ENCODE measurements at regions not wholly inside any gene's neighbourhood (a gene's known extent, or its start where the extent isn't known, plus 50 kb on each side); places are given as distances from the start of the nearest gene placed in this dataset.

DNA sequence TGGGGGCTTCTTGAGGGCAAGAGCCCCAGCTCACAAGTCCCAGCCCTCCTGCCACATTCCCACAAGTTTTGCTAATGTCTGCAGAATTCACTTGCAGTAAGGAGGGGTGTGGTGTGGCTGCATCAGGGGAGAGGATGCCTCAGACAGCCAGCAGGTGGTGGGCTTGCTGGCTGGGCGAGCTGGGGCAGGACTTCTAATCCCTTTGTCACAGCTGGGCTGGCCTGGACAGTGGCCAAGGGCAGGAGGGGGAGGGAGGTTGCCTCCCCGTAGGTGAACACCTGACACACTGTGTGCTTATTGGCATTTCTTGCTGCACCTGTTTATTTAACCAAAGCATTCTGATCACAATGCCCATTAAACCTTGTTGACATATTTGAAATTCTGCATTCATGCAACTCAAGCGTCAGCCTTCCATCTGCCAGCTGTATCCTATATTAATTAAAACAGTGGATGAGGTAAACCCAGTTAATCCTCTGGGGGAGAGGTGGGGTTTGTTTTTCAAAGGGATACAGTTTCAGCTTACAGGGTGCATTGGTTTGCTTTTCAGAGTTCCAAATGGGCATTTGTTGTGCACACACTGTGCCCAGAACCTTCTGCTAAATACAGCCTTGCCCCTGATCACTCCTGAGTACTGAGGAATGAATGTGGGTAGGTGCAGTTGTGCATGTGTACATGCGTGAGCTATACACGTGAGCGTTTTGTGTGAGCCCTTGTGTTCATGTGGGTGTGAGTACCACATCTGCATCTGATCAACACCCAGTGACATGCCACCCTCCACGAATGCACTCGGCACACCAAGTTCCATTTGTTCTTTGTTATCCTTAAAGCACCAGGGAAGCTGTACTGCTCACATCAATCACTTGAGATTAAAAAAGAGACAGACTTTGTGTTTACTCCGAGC lies 268.7 kb downstream of the XXYLT1 start:
- Histone ChIP-seq H4K20me1 (replicated peaks; ENCODE audit: insufficient read depth) (no peaks in the 10 kb centered on the region), H3K4me2 (no peak overlapping the region), H3K79me2 (replicated peaks; ENCODE audit: insufficient read depth) (no peaks in the 10 kb centered on the region), H3K4me1 (ENCODE audit: insufficient read depth) (peaks cover 8% of the 10 kb centered on the region), H3K9me2 (ENCODE audit: insufficient read depth) (no peaks in the 10 kb centered on the region), H3K27ac (ENCODE audit: low read depth) (no peak overlapping the region), H3F3A (replicated peaks; ENCODE audit: low read depth) (no peaks in the 10 kb centered on the region), H2AFZ (0 out of 2 replicates have a peak overlapping the region, but pooled peaks have one; percentile 63), H3K36me3 (ENCODE audit: insufficient read depth) (no peaks in the 10 kb centered on the region), H3K27me3 (ENCODE audit: insufficient read depth) (no peaks in the 10 kb centered on the region), H3K4me3 (no peak overlapping the region)
- H3K9me3 Mint-ChIP-seq: no peaks in the 10 kb centered on the region
- DNase-seq (ENCODE audit: low spot score) (peak; percentile 79), ATAC-seq (peak; percentile 94)
- TF ChIP-seq, protein P1, sequence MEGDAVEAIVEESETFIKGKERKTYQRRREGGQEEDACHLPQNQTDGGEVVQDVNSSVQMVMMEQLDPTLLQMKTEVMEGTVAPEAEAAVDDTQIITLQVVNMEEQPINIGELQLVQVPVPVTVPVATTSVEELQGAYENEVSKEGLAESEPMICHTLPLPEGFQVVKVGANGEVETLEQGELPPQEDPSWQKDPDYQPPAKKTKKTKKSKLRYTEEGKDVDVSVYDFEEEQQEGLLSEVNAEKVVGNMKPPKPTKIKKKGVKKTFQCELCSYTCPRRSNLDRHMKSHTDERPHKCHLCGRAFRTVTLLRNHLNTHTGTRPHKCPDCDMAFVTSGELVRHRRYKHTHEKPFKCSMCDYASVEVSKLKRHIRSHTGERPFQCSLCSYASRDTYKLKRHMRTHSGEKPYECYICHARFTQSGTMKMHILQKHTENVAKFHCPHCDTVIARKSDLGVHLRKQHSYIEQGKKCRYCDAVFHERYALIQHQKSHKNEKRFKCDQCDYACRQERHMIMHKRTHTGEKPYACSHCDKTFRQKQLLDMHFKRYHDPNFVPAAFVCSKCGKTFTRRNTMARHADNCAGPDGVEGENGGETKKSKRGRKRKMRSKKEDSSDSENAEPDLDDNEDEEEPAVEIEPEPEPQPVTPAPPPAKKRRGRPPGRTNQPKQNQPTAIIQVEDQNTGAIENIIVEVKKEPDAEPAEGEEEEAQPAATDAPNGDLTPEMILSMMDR (conservative IDR thresholded peaks at IDR 0.05; ENCODE audit: low read depth in 2 of 2): peak; percentile 59 to 86
- no peak for TF ChIP-seq CREB1 (CRISPR knock-in tag; IDR thresholded peaks at IDR 0.05; ENCODE audit: low read depth)
- no peaks in the 10 kb centered on the region for H3K36me3 Mint-ChIP-seq (ENCODE audit: low read depth)
- peaks cover 1% of the 10 kb centered on the region for H3K27me3 Mint-ChIP-seq (ENCODE audit: insufficient read depth, low read depth, poor library complexity)
- peaks cover 21% of the 10 kb centered on the region for H3K4me1 Mint-ChIP-seq
- H3K27ac Mint-ChIP-seq: no peak overlapping the region
- H3K4me3 Mint-ChIP-seq: no peak overlapping the region

DNA sequence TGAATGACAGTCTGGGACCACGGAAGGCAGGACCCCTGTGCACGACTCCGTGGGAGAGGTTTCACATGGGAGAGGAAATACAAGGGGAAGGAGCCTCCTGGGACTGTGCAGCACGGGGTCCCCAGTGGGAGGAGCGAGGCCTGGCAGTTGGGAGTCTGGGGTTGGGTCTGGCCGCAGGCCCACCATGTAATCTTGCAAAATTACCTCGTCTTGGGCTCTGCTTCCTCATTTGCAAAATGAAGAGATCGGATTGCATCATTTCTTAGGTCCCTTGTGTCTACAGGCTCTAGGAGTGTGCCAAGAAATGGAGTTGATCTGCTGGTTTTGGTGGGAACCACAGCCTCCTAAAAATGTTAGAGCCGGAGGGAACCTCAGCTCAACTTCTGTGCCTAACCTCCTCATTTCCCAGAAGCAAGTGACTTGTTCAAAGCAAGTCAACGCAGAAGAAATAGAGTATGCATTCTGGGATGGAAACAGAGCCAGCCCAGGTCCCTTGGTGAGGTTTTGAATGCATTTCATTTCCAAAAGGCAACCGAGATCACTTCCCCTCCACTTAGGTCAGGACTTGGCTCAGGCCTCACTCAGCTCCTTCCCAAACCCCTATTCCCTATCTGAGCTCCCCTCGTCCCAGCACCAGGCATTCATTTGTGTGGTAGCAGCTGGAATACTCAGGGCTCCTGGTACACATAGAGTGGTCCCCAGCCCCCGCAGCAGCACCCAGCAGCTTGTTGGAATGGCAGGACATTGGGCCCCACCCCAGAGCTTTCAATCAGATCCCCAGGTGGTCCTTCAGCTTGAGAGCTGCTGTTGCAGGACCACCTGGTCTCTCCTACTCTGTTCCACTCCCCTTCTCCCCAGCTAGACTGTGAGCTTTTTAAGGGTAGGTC lies 267.7 kb downstream of the XXYLT1 start:
- Histone ChIP-seq H3K4me2 (no peak overlapping the region), H2AFZ (peak overlapping the region; percentile 63; the same call in 1 of the 2 replicates), H3K4me3 (no peak overlapping the region), H3F3A (replicated peaks; ENCODE audit: low read depth) (no peaks in the 10 kb centered on the region), H3K27ac (ENCODE audit: low read depth) (no peak overlapping the region), H3K36me3 (ENCODE audit: insufficient read depth) (no peaks in the 10 kb centered on the region), H3K27me3 (ENCODE audit: insufficient read depth) (no peaks in the 10 kb centered on the region), H3K79me2 (replicated peaks; ENCODE audit: insufficient read depth) (no peaks in the 10 kb centered on the region), H3K9me2 (ENCODE audit: insufficient read depth) (no peaks in the 10 kb centered on the region), H3K4me1 (ENCODE audit: insufficient read depth) (peaks cover 8% of the 10 kb centered on the region), H4K20me1 (replicated peaks; ENCODE audit: insufficient read depth) (no peaks in the 10 kb centered on the region)
- peaks cover 21% of the 10 kb centered on the region for H3K4me1 Mint-ChIP-seq
- no peak overlapping the region; the same call in 1 of the 2 replicates for H3K27ac Mint-ChIP-seq
- DNase-seq (ENCODE audit: low spot score) (no peak), ATAC-seq (no peak)
- H3K36me3 Mint-ChIP-seq (ENCODE audit: low read depth): no peaks in the 10 kb centered on the region
- H3K9me3 Mint-ChIP-seq: peaks cover 3% of the 10 kb centered on the region; the same call in 1 of the 3 replicates
- peaks cover 1% of the 10 kb centered on the region for H3K27me3 Mint-ChIP-seq (ENCODE audit: insufficient read depth, low read depth, poor library complexity)
- no peak overlapping the region for H3K4me3 Mint-ChIP-seq
- TF ChIP-seq, protein P2, sequence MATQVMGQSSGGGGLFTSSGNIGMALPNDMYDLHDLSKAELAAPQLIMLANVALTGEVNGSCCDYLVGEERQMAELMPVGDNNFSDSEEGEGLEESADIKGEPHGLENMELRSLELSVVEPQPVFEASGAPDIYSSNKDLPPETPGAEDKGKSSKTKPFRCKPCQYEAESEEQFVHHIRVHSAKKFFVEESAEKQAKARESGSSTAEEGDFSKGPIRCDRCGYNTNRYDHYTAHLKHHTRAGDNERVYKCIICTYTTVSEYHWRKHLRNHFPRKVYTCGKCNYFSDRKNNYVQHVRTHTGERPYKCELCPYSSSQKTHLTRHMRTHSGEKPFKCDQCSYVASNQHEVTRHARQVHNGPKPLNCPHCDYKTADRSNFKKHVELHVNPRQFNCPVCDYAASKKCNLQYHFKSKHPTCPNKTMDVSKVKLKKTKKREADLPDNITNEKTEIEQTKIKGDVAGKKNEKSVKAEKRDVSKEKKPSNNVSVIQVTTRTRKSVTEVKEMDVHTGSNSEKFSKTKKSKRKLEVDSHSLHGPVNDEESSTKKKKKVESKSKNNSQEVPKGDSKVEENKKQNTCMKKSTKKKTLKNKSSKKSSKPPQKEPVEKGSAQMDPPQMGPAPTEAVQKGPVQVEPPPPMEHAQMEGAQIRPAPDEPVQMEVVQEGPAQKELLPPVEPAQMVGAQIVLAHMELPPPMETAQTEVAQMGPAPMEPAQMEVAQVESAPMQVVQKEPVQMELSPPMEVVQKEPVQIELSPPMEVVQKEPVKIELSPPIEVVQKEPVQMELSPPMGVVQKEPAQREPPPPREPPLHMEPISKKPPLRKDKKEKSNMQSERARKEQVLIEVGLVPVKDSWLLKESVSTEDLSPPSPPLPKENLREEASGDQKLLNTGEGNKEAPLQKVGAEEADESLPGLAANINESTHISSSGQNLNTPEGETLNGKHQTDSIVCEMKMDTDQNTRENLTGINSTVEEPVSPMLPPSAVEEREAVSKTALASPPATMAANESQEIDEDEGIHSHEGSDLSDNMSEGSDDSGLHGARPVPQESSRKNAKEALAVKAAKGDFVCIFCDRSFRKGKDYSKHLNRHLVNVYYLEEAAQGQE (IDR thresholded peaks at IDR 0.05; ENCODE audit: unreplicated experiment): no peak
- TF ChIP-seq, protein P3, sequence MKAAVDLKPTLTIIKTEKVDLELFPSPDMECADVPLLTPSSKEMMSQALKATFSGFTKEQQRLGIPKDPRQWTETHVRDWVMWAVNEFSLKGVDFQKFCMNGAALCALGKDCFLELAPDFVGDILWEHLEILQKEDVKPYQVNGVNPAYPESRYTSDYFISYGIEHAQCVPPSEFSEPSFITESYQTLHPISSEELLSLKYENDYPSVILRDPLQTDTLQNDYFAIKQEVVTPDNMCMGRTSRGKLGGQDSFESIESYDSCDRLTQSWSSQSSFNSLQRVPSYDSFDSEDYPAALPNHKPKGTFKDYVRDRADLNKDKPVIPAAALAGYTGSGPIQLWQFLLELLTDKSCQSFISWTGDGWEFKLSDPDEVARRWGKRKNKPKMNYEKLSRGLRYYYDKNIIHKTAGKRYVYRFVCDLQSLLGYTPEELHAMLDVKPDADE (IDR thresholded peaks at IDR 0.05): no peak
- TF ChIP-seq ZNF331 (CRISPR knock-in tag; IDR thresholded peaks at IDR 0.05; ENCODE audit: low read depth): no peak

Data from GM23338 (cell line).